ENCODE measurements at regions not wholly inside any gene's neighbourhood (a gene's known extent, or its start where the extent isn't known, plus 50 kb on each side); places are given as distances from the start of the nearest gene placed in this dataset.

- H3K36me3 ChIP-seq (replicated peaks) = no peaks in the 10 kb centered on the region
- in situ Hi-C loops (cut with MboI; ENCODE audit: low sequenced_read_pairs) = loop anchor here (25.0 kb wide), 1 partner anchor 479 kb away; no protein-coding TSS in a partner anchor
- H3K27me3 ChIP-seq (ENCODE audit: low read depth) = peaks cover 15% of the 10 kb centered on the region; the same call in 1 of the 2 replicates
- DNase-seq (ENCODE audit: low spot score in 2 of 2) = no peak
- H3K4me3 ChIP-seq = no peak overlapping the region
- no peaks in the 10 kb centered on the region for H3K9me3 ChIP-seq
- no peaks in the 10 kb centered on the region for H3K4me1 ChIP-seq
Measured at GRCh38 chr2:176658708-176659107, 389.5 kb downstream of the MTX2 start.

GRCh38 chr2:176662753-176663152 is 393.5 kb downstream of the MTX2 start:
- Histone ChIP-seq H3K36me3 (replicated peaks) (no peaks in the 10 kb centered on the region), H3K9me3 (no peaks in the 10 kb centered on the region), H3K4me3 (no peak overlapping the region), H3K4me1 (no peaks in the 10 kb centered on the region), H3K27me3 (ENCODE audit: low read depth) (peaks cover 13% of the 10 kb centered on the region)
- in situ Hi-C loops (cut with MboI; ENCODE audit: low sequenced_read_pairs) = loop anchor here (25.0 kb wide), 1 partner anchor 475 kb away; no protein-coding TSS in a partner anchor
- DNase-seq (ENCODE audit: low spot score in 2 of 2) = no peak

- DNase-seq (ENCODE audit: low spot score in 2 of 2) = no peak
- in situ Hi-C loops (cut with MboI; ENCODE audit: low sequenced_read_pairs) = loop anchor here (25.0 kb wide), 1 partner anchor 473 kb away; no protein-coding TSS in a partner anchor
- no peak overlapping the region for H3K4me3 ChIP-seq
- no peaks in the 10 kb centered on the region for H3K4me1 ChIP-seq
- no peaks in the 10 kb centered on the region for H3K36me3 ChIP-seq (replicated peaks)
- H3K27me3 ChIP-seq (ENCODE audit: low read depth) = peaks cover 23% of the 10 kb centered on the region
- H3K9me3 ChIP-seq = no peaks in the 10 kb centered on the region
Measured at GRCh38 chr2:176664478-176664877, 395.2 kb downstream of the MTX2 start.

- Histone ChIP-seq H3K9me3 (no peaks in the 10 kb centered on the region), H3K36me3 (replicated peaks) (no peaks in the 10 kb centered on the region), H3K4me1 (no peaks in the 10 kb centered on the region), H3K4me3 (no peak overlapping the region), H3K27me3 (ENCODE audit: low read depth) (peaks cover 28% of the 10 kb centered on the region)
- in situ Hi-C loops (cut with MboI; ENCODE audit: low sequenced_read_pairs) = loop anchor here (25.0 kb wide), 1 partner anchor 472 kb away; no protein-coding TSS in a partner anchor
- DNase-seq (ENCODE audit: low spot score in 2 of 2) = no peak
Measured at GRCh38 chr2:176665086-176665485, 395.8 kb downstream of the MTX2 start.

GRCh38 chr2:176668912-176669311 is 399.7 kb downstream of the MTX2 start:
- Histone ChIP-seq H3K9me3 (no peaks in the 10 kb centered on the region), H3K4me1 (no peaks in the 10 kb centered on the region), H3K27me3 (ENCODE audit: low read depth) (peaks cover 38% of the 10 kb centered on the region), H3K4me3 (no peak overlapping the region), H3K36me3 (replicated peaks) (no peaks in the 10 kb centered on the region)
- DNase-seq (ENCODE audit: low spot score in 2 of 2) = no peak
- in situ Hi-C loops (cut with MboI; ENCODE audit: low sequenced_read_pairs) = loop anchor here (25.0 kb wide), 1 partner anchor 468 kb away; no protein-coding TSS in a partner anchor

- no peaks in the 10 kb centered on the region for H3K36me3 ChIP-seq (replicated peaks)
- H3K4me3 ChIP-seq = no peak overlapping the region
- in situ Hi-C loops (cut with MboI; ENCODE audit: low sequenced_read_pairs) = loop anchor here (25.0 kb wide), 1 partner anchor 468 kb away; no protein-coding TSS in a partner anchor
- H3K4me1 ChIP-seq = no peaks in the 10 kb centered on the region
- H3K9me3 ChIP-seq = no peaks in the 10 kb centered on the region
- H3K27me3 ChIP-seq (ENCODE audit: low read depth) = peaks cover 38% of the 10 kb centered on the region
- no peak for DNase-seq (ENCODE audit: low spot score in 2 of 2)
Measured at GRCh38 chr2:176669398-176670174, 400.3 kb downstream of the MTX2 start.

- in situ Hi-C loops (cut with MboI; ENCODE audit: low sequenced_read_pairs) = no loop called here
Measured at GRCh38 chr2:176675271-176675949, 406.2 kb downstream of the MTX2 start.

GRCh38 chr2:176677746-176678265 is 408.6 kb downstream of the MTX2 start:
- Histone ChIP-seq H3K9me3 (no peaks in the 10 kb centered on the region), H3K36me3 (replicated peaks) (no peaks in the 10 kb centered on the region), H3K27me3 (ENCODE audit: low read depth) (peaks cover 36% of the 10 kb centered on the region), H3K4me1 (no peaks in the 10 kb centered on the region), H3K4me3 (no peak overlapping the region)
- in situ Hi-C loops (cut with MboI; ENCODE audit: low sequenced_read_pairs) = no loop called here
- DNase-seq (ENCODE audit: low spot score in 2 of 2) = no peak

More at GRCh38 chr2:176675271-176675949, 406.2 kb downstream of the MTX2 start:
- Histone ChIP-seq H3K9me3 (no peaks in the 10 kb centered on the region), H3K36me3 (replicated peaks) (no peaks in the 10 kb centered on the region), H3K4me3 (no peak overlapping the region), H3K27me3 (ENCODE audit: low read depth) (peaks cover 24% of the 10 kb centered on the region), H3K4me1 (no peaks in the 10 kb centered on the region)
- no peak for DNase-seq (ENCODE audit: low spot score in 2 of 2)

- H3K9me3 ChIP-seq = no peaks in the 10 kb centered on the region
- H3K36me3 ChIP-seq (replicated peaks) = no peaks in the 10 kb centered on the region
- H3K4me1 ChIP-seq = no peaks in the 10 kb centered on the region
- peaks cover 37% of the 10 kb centered on the region for H3K27me3 ChIP-seq (ENCODE audit: low read depth)
- no peak overlapping the region for H3K4me3 ChIP-seq
- in situ Hi-C loops (cut with MboI; ENCODE audit: low sequenced_read_pairs) = no loop called here
- no peak for DNase-seq (ENCODE audit: low spot score in 2 of 2)
Measured at GRCh38 chr2:176678571-176678970, 409.3 kb downstream of the MTX2 start.

- no peaks in the 10 kb centered on the region for H3K9me3 ChIP-seq
- no peaks in the 10 kb centered on the region for H3K4me1 ChIP-seq
- peak in 1 of 2 experiments; percentile 15 for DNase-seq (ENCODE audit: low spot score in 2 of 2)
- H3K4me3 ChIP-seq = no peak overlapping the region
- no peaks in the 10 kb centered on the region for H3K36me3 ChIP-seq (replicated peaks)
- peaks cover 37% of the 10 kb centered on the region for H3K27me3 ChIP-seq (ENCODE audit: low read depth)
- in situ Hi-C loops (cut with MboI; ENCODE audit: low sequenced_read_pairs) = no loop called here
Measured at GRCh38 chr2:176679061-176679669, 409.9 kb downstream of the MTX2 start.

- H3K27me3 ChIP-seq (ENCODE audit: low read depth) = peaks cover 35% of the 10 kb centered on the region
- no peak overlapping the region for H3K4me3 ChIP-seq
- no peaks in the 10 kb centered on the region for H3K9me3 ChIP-seq
- no peaks in the 10 kb centered on the region for H3K4me1 ChIP-seq
- in situ Hi-C loops (cut with MboI; ENCODE audit: low sequenced_read_pairs) = no loop called here
- no peak for DNase-seq (ENCODE audit: low spot score in 2 of 2)
- H3K36me3 ChIP-seq (replicated peaks) = no peaks in the 10 kb centered on the region
Measured at GRCh38 chr2:176680916-176681516, 411.8 kb downstream of the MTX2 start.

- Histone ChIP-seq H3K4me3 (no peak overlapping the region), H3K4me1 (no peaks in the 10 kb centered on the region), H3K36me3 (replicated peaks) (no peaks in the 10 kb centered on the region), H3K27me3 (ENCODE audit: low read depth) (peaks cover 35% of the 10 kb centered on the region), H3K9me3 (no peaks in the 10 kb centered on the region)
- in situ Hi-C loops (cut with MboI; ENCODE audit: low sequenced_read_pairs) = no loop called here
- no peak for DNase-seq (ENCODE audit: low spot score in 2 of 2)
Measured at GRCh38 chr2:176681584-176682115, 412.4 kb downstream of the MTX2 start.

GRCh38 chr2:176682278-176682677 is 413.0 kb downstream of the MTX2 start:
- Histone ChIP-seq H3K9me3 (no peaks in the 10 kb centered on the region), H3K4me1 (no peaks in the 10 kb centered on the region), H3K27me3 (ENCODE audit: low read depth) (peaks cover 31% of the 10 kb centered on the region), H3K4me3 (no peak overlapping the region), H3K36me3 (replicated peaks) (no peaks in the 10 kb centered on the region)
- in situ Hi-C loops (cut with MboI; ENCODE audit: low sequenced_read_pairs) = no loop called here
- DNase-seq (ENCODE audit: low spot score in 2 of 2) = no peak

Data from HAP-1 (cell line).